HCT116 (cell line): ENCODE measurements at regions not wholly inside any gene's neighbourhood (a gene's known extent, or its start where the extent isn't known, plus 50 kb on each side); places are given as distances from the start of the nearest gene placed in this dataset.

Source experiments
- ATAC-seq: fragments of 200-7000 bp; cut with Tn5 transposase; 2 replicates; pipeline ENCODE4 v1.9.1; 2020; ENCODE audit warnings: mild to moderate bottlenecking, moderate library complexity
- BruUV-seq: library from RNA; stranded (reverse); fragments of 400-500 nt; replicated peaks from 2 replicates; lab custom pipeline; 2021; lab: Mats Ljungman, UMichigan
- CTCF ChIA-PET: fragments of 300-600 bp; sonication (Branson Sonifier 250); formaldehyde crosslinking; loops from one replicate; lab custom pipeline; 2021; ENCODE audit warnings: antibody characterized with exemption; lab: Charles Lee
- POLR2A ChIA-PET: fragments of 300-600, 350-600 bp; sonication (Branson Sonifier 250); formaldehyde crosslinking; loops from one replicate; lab custom pipeline; 2021; ENCODE audit warnings: antibody characterized with exemption; lab: Charles Lee
- RAD21 ChIA-PET, 2 experiments: fragments of 300-600 bp; sonication (Branson Sonifier 250); formaldehyde crosslinking; loops; one replicate each; lab custom pipeline; 2023; ENCODE audit warnings: low total read pairs in 2 of 2; ENCODE audit not compliant: uncharacterized antibody in 2 of 2, unreplicated experiment in 2 of 2, low non-redundant PET in 1 of 2; lab: Charles Lee
- DNase-seq: peaks from one replicate; pipeline ENCODE4 v3.0.0-alpha.2; 2010; ENCODE audit warnings: low read depth, low spot score
- H2AFZ ChIP-seq: fragments of 200-600 bp; shearing (Covaris generic), sonication (generic); 2 replicates; pipeline ENCODE4 v1.6.1; 2017; ENCODE audit warnings: low read depth, mixed run types, mixed read lengths, antibody characterized with exemption, low read length; ENCODE audit not compliant: poor library complexity, severe bottlenecking
- H3K27ac ChIP-seq: 2 replicates; pipeline ENCODE4 v1.5.1; 2012; ENCODE audit warnings: low read depth, low read length
- H3K27me3 ChIP-seq: fragments of 200-600 bp; sonication (generic); 2 replicates; pipeline ENCODE4 v1.6.1; 2016; ENCODE audit warnings: mixed run types, low read length, mixed read lengths; ENCODE audit not compliant: insufficient read depth
- H3K36me3 ChIP-seq, 2 experiments: fragments of 200-500 bp in 1 of 2; fragments of 200-600 bp in 1 of 2; sonication (Bioruptor generic) in 1 of 2; sonication (generic) in 1 of 2; 2 replicates each; pipeline versions ENCODE4 v1.5.1 to v1.6.1; 2014 to 2016; ENCODE audit warnings: low read length in 2 of 2, inconsistent platforms in 1 of 2, mixed read lengths in 1 of 2, mixed run types in 1 of 2; ENCODE audit not compliant: insufficient read depth in 2 of 2, control insufficient read depth in 1 of 2
- H3K4me1 ChIP-seq, 2 experiments: fragments of 200-600 bp in 1 of 2; sonication (generic) in 1 of 2; 2 replicates each; pipeline versions ENCODE4 v1.5.1 to v1.6.1; 2012 to 2017; ENCODE audit warnings: low read length in 2 of 2, inconsistent platforms in 1 of 2, mild to moderate bottlenecking in 1 of 2, mixed read lengths in 1 of 2, mixed run types in 1 of 2, moderate library complexity in 1 of 2; ENCODE audit not compliant: insufficient read depth in 2 of 2, control insufficient read depth in 1 of 2
- H3K4me2 ChIP-seq: fragments of 200-600 bp; sonication (generic); 2 replicates; pipeline ENCODE4 v1.6.1; 2017; ENCODE audit warnings: mixed run types, low read length, mixed read lengths
- H3K4me3 ChIP-seq, 2 experiments: fragments of 200-600 bp in 1 of 2; sonication (generic) in 1 of 2; replicated peaks in 1 of 2; 2 replicates each; pipeline ENCODE4 v1.5.1; 2011 to 2016; ENCODE audit warnings: low read length in 2 of 2, control low read depth in 1 of 2, low read depth in 1 of 2, mild to moderate bottlenecking in 1 of 2, mixed read lengths in 1 of 2, mixed run types in 1 of 2
- H3K79me2 ChIP-seq: fragments of 200-600 bp; sonication (generic); 2 replicates; pipeline ENCODE4 v1.6.1; 2017; ENCODE audit warnings: mild to moderate bottlenecking, mixed run types, low read length, moderate library complexity, mixed read lengths; ENCODE audit not compliant: insufficient read depth
- H3K9ac ChIP-seq: fragments of 200-600 bp; sonication (generic); 2 replicates; pipeline ENCODE4 v1.6.1; 2016; ENCODE audit warnings: low read length, mixed read lengths
- H3K9me2 ChIP-seq: fragments of 200-600 bp; sonication (generic), shearing (Covaris generic); 2 replicates; pipeline ENCODE4 v1.6.1; 2017; ENCODE audit warnings: mixed run types, mild to moderate bottlenecking, moderate library complexity; ENCODE audit not compliant: insufficient read depth
- H3K9me3 ChIP-seq, 2 experiments: fragments of 200-500 bp in 1 of 2; fragments of 200-600 bp in 1 of 2; sonication (Bioruptor generic) in 1 of 2; sonication (generic) in 1 of 2; 2 replicates each; pipeline ENCODE4 v1.6.1; 2014 to 2017; ENCODE audit warnings: low read length in 2 of 2, mixed read lengths in 2 of 2, inconsistent platforms in 1 of 2, low read depth in 1 of 2, mild to moderate bottlenecking in 1 of 2, mixed run types in 1 of 2, moderate library complexity in 1 of 2; ENCODE audit not compliant: control insufficient read depth in 1 of 2, insufficient read depth in 1 of 2
- H4K20me1 ChIP-seq: fragments of 200-600 bp; sonication (generic), shearing (Covaris generic); 2 replicates; pipeline ENCODE4 v1.6.1; 2017; ENCODE audit warnings: mixed run types, mild to moderate bottlenecking, moderate library complexity; ENCODE audit not compliant: insufficient read depth
- EGR1 ChIP-seq: IDR thresholded peaks from 2 replicates; pipeline ENCODE4 v1.6.1; 2012; ENCODE audit warnings: low read depth
- ELF1 ChIP-seq: IDR thresholded peaks from 2 replicates; pipeline ENCODE4 v1.6.1; 2012; ENCODE audit warnings: low read depth, borderline replicate concordance
- EZH2phosphoT487 ChIP-seq: fragments of 200-600 bp; IDR thresholded peaks from 2 replicates; pipeline ENCODE4 v1.6.1; 2018; ENCODE audit warnings: antibody characterized with exemption, borderline replicate concordance
- FOSL1 ChIP-seq: IDR thresholded peaks from 2 replicates; pipeline ENCODE4 v1.6.1; 2012; ENCODE audit warnings: low read depth
- POLR2A ChIP-seq: IDR thresholded peaks from 2 replicates; pipeline ENCODE4 v1.7.0; 2011; ENCODE audit warnings: borderline replicate concordance; ENCODE audit not compliant: insufficient read depth, insufficient read length; ENCODE audit errors: extremely low read depth
- POLR2AphosphoS5 ChIP-seq: IDR thresholded peaks from 2 replicates; pipeline ENCODE4 v1.6.1; 2011; ENCODE audit warnings: mild to moderate bottlenecking, low read depth, low read length, moderate library complexity
- RAD21 ChIP-seq: IDR thresholded peaks from 2 replicates; pipeline ENCODE4 v1.6.1; 2012; ENCODE audit warnings: low read depth, mild to moderate bottlenecking
- SIN3A ChIP-seq: IDR thresholded peaks from 2 replicates; pipeline ENCODE4 v1.6.1; 2012; ENCODE audit warnings: low read depth
- SP1 ChIP-seq: IDR thresholded peaks from 2 replicates; pipeline ENCODE4 v1.6.1; 2012; ENCODE audit warnings: low read depth
- SRF ChIP-seq: IDR thresholded peaks from 2 replicates; pipeline ENCODE4 v1.6.1; 2012; ENCODE audit warnings: low read depth
- TCF7L2 ChIP-seq: IDR thresholded peaks from 2 replicates; pipeline ENCODE4 v1.7.0; 2011; ENCODE audit warnings: borderline replicate concordance, inconsistent platforms; ENCODE audit not compliant: insufficient read depth, insufficient read length; ENCODE audit errors: extremely low read depth
- YY1 ChIP-seq: IDR thresholded peaks from 2 replicates; pipeline ENCODE4 v1.6.1; 2011; ENCODE audit warnings: low read length, low read depth, moderate library complexity, mild to moderate bottlenecking; ENCODE audit not compliant: insufficient replicate concordance; ENCODE audit errors: extremely low read depth
- ZFX ChIP-seq: fragments of 450-650 bp; IDR thresholded peaks from 2 replicates; pipeline ENCODE4 v1.6.1; 2017
- ZNF274 ChIP-seq: fragments of 200-500 bp; sonication (Bioruptor generic); IDR thresholded peaks from 2 replicates; pipeline ENCODE4 v1.6.1; 2014; ENCODE audit warnings: mild to moderate bottlenecking, low read depth, low read length, inconsistent platforms
- intact Hi-C: fragments of 100-400 bp; cut with micrococcal nuclease; formaldehyde crosslinking; loops from 2 replicates; pipeline ENCODE4 v1.10.0; 2022
- TF ChIP-seq, protein P1 (sequence below): IDR thresholded peaks from 2 replicates; pipeline ENCODE4 v1.6.1; 2012
- TF ChIP-seq, protein P2 (sequence below): IDR thresholded peaks from 2 replicates; pipeline ENCODE4 v1.6.1; 2012
- TF ChIP-seq, protein P3 (sequence below): IDR thresholded peaks from 2 replicates; pipeline ENCODE4 v1.6.1; 2012; ENCODE audit warnings: low read depth

DNA sequence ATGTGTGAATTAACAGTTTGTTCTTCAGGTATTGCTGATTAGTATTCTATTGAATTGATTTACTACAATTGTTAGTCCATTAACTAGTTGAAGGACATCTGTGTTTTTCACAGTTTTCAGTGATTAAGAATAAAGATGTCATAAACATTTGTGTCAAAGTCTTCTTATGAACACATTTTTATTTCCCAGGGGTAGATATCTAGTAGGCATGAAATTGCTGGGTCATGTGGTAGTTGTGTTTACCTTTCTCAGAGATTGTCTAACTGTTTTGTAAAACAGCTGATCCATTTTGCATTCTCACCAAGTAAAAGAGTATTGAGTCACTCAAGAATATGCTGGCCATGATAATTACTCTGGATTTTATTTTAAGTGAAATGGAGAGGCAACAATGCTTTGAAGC lies 1145.3 kb downstream of the FSCB start:
- ChIA-PET RAD21 (no interaction called here), POLR2A (no interaction called here), CTCF (no interaction called here)
- intact Hi-C loops, result no loop called here
- Histone ChIP-seq H3K9me3 (no peaks in the 10 kb centered on the region), H3K9me2 (no peaks in the 10 kb centered on the region), H3K27ac (no peak overlapping the region), H3K27me3 (no peaks in the 10 kb centered on the region), H2AFZ (no peak overlapping the region), H3K4me2 (no peak overlapping the region), H3K4me1 (no peaks in the 10 kb centered on the region), H4K20me1 (no peaks in the 10 kb centered on the region; the same call in 1 of the 2 replicates), H3K9ac (no peak overlapping the region), H3K36me3 (no peaks in the 10 kb centered on the region), H3K79me2 (no peaks in the 10 kb centered on the region), H3K4me3 (no peak overlapping the region)
- TF ChIP-seq SRF (no peak), SP1 (no peak)
- no peak for DNase-seq
- ATAC-seq, result no peak
- no TSS peak for BruUV-seq

DNA sequence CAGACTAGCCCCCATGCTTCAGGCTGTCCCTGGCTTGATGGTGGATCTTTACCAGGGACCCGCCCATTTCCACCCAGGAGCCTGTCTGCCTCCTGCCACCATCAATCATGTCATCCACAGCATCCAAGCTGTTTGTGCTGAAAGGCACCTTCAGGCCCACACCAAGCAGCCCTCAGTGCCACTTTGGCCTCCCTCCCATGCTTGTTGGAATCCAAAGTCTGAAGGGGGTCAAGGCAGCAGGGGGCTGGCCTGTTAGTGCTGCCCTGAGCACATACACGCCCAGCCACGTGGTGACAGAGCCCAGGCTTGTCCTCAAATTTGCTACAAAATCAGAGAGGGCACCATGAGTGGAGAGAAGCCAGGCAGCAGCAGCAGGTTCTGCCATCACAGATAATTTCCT lies 1146.8 kb downstream of the FSCB start:
- Histone ChIP-seq H3K36me3 (no peaks in the 10 kb centered on the region), H2AFZ (no peak overlapping the region), H3K9me2 (no peaks in the 10 kb centered on the region), H3K4me2 (no peak overlapping the region), H3K9ac (no peak overlapping the region), H4K20me1 (no peaks in the 10 kb centered on the region; the same call in 1 of the 2 replicates), H3K27me3 (no peaks in the 10 kb centered on the region), H3K4me1 (no peaks in the 10 kb centered on the region), H3K9me3 (no peaks in the 10 kb centered on the region), H3K79me2 (no peaks in the 10 kb centered on the region), H3K4me3 (no peak overlapping the region), H3K27ac (no peak overlapping the region)
- POLR2A ChIA-PET, result no interaction called here
- no TSS peak for BruUV-seq
- DNase-seq (no peak), ATAC-seq (no peak)
- intact Hi-C loops, result no loop called here
- RAD21 ChIA-PET, result no interaction called here
- CTCF ChIA-PET, result no interaction called here
- TF ChIP-seq, protein P1, sequence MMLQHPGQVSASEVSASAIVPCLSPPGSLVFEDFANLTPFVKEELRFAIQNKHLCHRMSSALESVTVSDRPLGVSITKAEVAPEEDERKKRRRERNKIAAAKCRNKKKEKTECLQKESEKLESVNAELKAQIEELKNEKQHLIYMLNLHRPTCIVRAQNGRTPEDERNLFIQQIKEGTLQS, result no peak
- TF ChIP-seq, protein P2, sequence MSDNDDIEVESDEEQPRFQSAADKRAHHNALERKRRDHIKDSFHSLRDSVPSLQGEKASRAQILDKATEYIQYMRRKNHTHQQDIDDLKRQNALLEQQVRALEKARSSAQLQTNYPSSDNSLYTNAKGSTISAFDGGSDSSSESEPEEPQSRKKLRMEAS, result no peak
- TF ChIP-seq ELF1 (no peak), SIN3A (no peak), FOSL1 (no peak), ZFX (no peak), SRF (no peak), EGR1 (no peak), EZH2phosphoT487 (no peak), ZNF274 (no peak), TCF7L2 (no peak), POLR2AphosphoS5 (no peak), RAD21 (no peak), POLR2A (no peak), YY1 (no peak)
- TF ChIP-seq, protein P3, sequence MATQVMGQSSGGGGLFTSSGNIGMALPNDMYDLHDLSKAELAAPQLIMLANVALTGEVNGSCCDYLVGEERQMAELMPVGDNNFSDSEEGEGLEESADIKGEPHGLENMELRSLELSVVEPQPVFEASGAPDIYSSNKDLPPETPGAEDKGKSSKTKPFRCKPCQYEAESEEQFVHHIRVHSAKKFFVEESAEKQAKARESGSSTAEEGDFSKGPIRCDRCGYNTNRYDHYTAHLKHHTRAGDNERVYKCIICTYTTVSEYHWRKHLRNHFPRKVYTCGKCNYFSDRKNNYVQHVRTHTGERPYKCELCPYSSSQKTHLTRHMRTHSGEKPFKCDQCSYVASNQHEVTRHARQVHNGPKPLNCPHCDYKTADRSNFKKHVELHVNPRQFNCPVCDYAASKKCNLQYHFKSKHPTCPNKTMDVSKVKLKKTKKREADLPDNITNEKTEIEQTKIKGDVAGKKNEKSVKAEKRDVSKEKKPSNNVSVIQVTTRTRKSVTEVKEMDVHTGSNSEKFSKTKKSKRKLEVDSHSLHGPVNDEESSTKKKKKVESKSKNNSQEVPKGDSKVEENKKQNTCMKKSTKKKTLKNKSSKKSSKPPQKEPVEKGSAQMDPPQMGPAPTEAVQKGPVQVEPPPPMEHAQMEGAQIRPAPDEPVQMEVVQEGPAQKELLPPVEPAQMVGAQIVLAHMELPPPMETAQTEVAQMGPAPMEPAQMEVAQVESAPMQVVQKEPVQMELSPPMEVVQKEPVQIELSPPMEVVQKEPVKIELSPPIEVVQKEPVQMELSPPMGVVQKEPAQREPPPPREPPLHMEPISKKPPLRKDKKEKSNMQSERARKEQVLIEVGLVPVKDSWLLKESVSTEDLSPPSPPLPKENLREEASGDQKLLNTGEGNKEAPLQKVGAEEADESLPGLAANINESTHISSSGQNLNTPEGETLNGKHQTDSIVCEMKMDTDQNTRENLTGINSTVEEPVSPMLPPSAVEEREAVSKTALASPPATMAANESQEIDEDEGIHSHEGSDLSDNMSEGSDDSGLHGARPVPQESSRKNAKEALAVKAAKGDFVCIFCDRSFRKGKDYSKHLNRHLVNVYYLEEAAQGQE, result no peak
